Tibial nerve (tissue), 4 donors: ENCODE measurements at regions not wholly inside any gene's neighbourhood (a gene's known extent, or its start where the extent isn't known, plus 50 kb on each side); places are given as distances from the start of the nearest gene placed in this dataset.

Experiments used
- DNase-seq, 2 donors: peaks; one replicate each; pipeline ENCODE4 v3.0.0-alpha.2; 2019; ENCODE audit warnings: low spot score in 2 of 2
- H3K27ac ChIP-seq, 4 donors: fragments of 200-600 bp; sonication (generic) in 3 of 4; one replicate each; pipeline ENCODE4 v1.5.1; 2017 to 2019; ENCODE audit warnings: mild to moderate bottlenecking in 1 of 4
- H3K27me3 ChIP-seq, 2 donors: fragments of 200-600 bp; sonication (generic) in 1 of 2; one replicate each; pipeline versions ENCODE4 v1.5.1 to v1.6.0; 2017 to 2019
- H3K36me3 ChIP-seq, 3 donors: fragments of 200-600 bp; sonication (generic); one replicate each; pipeline ENCODE4 v1.5.1; 2018 to 2019
- H3K4me1 ChIP-seq, 4 donors: fragments of 200-600 bp; sonication (generic) in 3 of 4; one replicate each; pipeline ENCODE4 v1.5.1; 2017 to 2019
- H3K4me3 ChIP-seq, 4 donors: fragments of 200-600 bp; sonication (generic) in 3 of 4; one replicate each; pipeline ENCODE4 v1.5.1; 2017 to 2019; ENCODE audit warnings: mild to moderate bottlenecking in 1 of 4, moderate library complexity in 1 of 4
- H3K9me3 ChIP-seq, 4 donors: fragments of 200-600 bp; sonication (generic) in 3 of 4; one replicate each; pipeline ENCODE4 v1.5.1; 2017 to 2019
- CTCF ChIP-seq, 5 experiments: fragments of 200-600 bp in 3 of 5; fragments of 450-650 bp in 2 of 5; sonication (generic) in 3 of 5; IDR thresholded peaks; one replicate each; pipeline ENCODE4 v1.5.1; 2016 to 2019; ENCODE audit warnings: antibody characterized with exemption in 5 of 5, mild to moderate bottlenecking in 3 of 5, moderate library complexity in 2 of 5
- EP300 ChIP-seq, 2 donors: sonication (generic); formaldehyde crosslinking; IDR thresholded peaks; one replicate each; pipeline ENCODE4 v1.6.1; 2017; ENCODE audit warnings: antibody characterized with exemption in 2 of 2, mild to moderate bottlenecking in 1 of 2
- POLR2A ChIP-seq, 2 donors: fragments of 450-650 bp; IDR thresholded peaks; one replicate each; pipeline ENCODE4 v1.6.1; 2017; ENCODE audit warnings: antibody characterized with exemption in 2 of 2, mild to moderate bottlenecking in 2 of 2, moderate library complexity in 2 of 2
- WGBS, 2 donors: methylation state at CpG; one replicate each; pipeline ENCODE4 v1.1.5; 2018; 5-methylcytosine and 5-hydroxymethylcytosine counted together

- no peak for DNase-seq
- H3K4me1 ChIP-seq = no peaks in the 10 kb centered on the region
- H3K9me3 ChIP-seq = no peaks in the 10 kb centered on the region
- no peaks in the 10 kb centered on the region for H3K27me3 ChIP-seq
- H3K27ac ChIP-seq = no peak overlapping the region
- H3K36me3 ChIP-seq = no peaks in the 10 kb centered on the region
- H3K4me3 ChIP-seq = no peak overlapping the region
- no peak for TF ChIP-seq POLR2A (IDR thresholded peaks at IDR 0.05)
- no peak for TF ChIP-seq EP300 (IDR thresholded peaks at IDR 0.05)
- TF ChIP-seq CTCF (IDR thresholded peaks at IDR 0.05) = no peak
Observed at GRCh38 chr6:47371870-47372255, 62.2 kb upstream of the TNFRSF21 start.

GRCh38 chr6:47372318-47372717, 62.6 kb upstream of the TNFRSF21 start:
- H3K4me3 ChIP-seq = no peak overlapping the region
- no peak overlapping the region for H3K27ac ChIP-seq
- no peaks in the 10 kb centered on the region for H3K4me1 ChIP-seq
- WGBS, 2 donors = 71 to 76% methylated on average over 1 of the region's 1 CpG
- H3K27me3 ChIP-seq = no peaks in the 10 kb centered on the region
- no peak for DNase-seq
- H3K9me3 ChIP-seq = no peaks in the 10 kb centered on the region
- TF ChIP-seq CTCF (IDR thresholded peaks at IDR 0.05) (no peak), EP300 (IDR thresholded peaks at IDR 0.05) (no peak), POLR2A (IDR thresholded peaks at IDR 0.05) (no peak)
- H3K36me3 ChIP-seq = no peaks in the 10 kb centered on the region

- TF ChIP-seq EP300 (IDR thresholded peaks at IDR 0.05) (no peak), POLR2A (IDR thresholded peaks at IDR 0.05) (no peak), CTCF (IDR thresholded peaks at IDR 0.05) (no peak)
- Histone ChIP-seq H3K27me3 (no peaks in the 10 kb centered on the region), H3K36me3 (no peaks in the 10 kb centered on the region), H3K4me1 (no peaks in the 10 kb centered on the region), H3K4me3 (no peak overlapping the region), H3K9me3 (no peaks in the 10 kb centered on the region), H3K27ac (no peak overlapping the region)
- 2 to 79% methylated on average over 1 of the region's 1 CpG for WGBS, 2 donors
- no peak for DNase-seq
Observed at GRCh38 chr6:47375426-47375825, 65.7 kb upstream of the TNFRSF21 start.

- no peak overlapping the region for H3K27ac ChIP-seq
- TF ChIP-seq EP300 (IDR thresholded peaks at IDR 0.05) = no peak
- no peak for TF ChIP-seq POLR2A (IDR thresholded peaks at IDR 0.05)
- no peak for TF ChIP-seq CTCF (IDR thresholded peaks at IDR 0.05)
- no peaks in the 10 kb centered on the region for H3K4me1 ChIP-seq
- H3K36me3 ChIP-seq = no peaks in the 10 kb centered on the region
- H3K9me3 ChIP-seq = no peaks in the 10 kb centered on the region
- DNase-seq = no peak
- no peaks in the 10 kb centered on the region for H3K27me3 ChIP-seq
- 88 to 93% methylated on average over 15 of the region's 15 CpGs for WGBS, 2 donors
- no peak overlapping the region for H3K4me3 ChIP-seq
Observed at GRCh38 chr6:47376930-47377329, 67.2 kb upstream of the TNFRSF21 start.

GRCh38 chr6:47377971-47378370, 68.3 kb upstream of the TNFRSF21 start:
- Histone ChIP-seq H3K27ac (no peak overlapping the region), H3K4me1 (no peaks in the 10 kb centered on the region), H3K9me3 (no peaks in the 10 kb centered on the region), H3K36me3 (no peaks in the 10 kb centered on the region), H3K27me3 (no peaks in the 10 kb centered on the region), H3K4me3 (no peak overlapping the region)
- TF ChIP-seq POLR2A (IDR thresholded peaks at IDR 0.05) (no peak), CTCF (IDR thresholded peaks at IDR 0.05) (no peak), EP300 (IDR thresholded peaks at IDR 0.05) (no peak)
- 62 to 69% methylated on average over 2 of the region's 2 CpGs for WGBS, 2 donors
- DNase-seq = no peak
